GM21526 (cell line): ENCODE measurements at regions not wholly inside any gene's neighbourhood (a gene's known extent, or its start where the extent isn't known, plus 50 kb on each side); places are given as distances from the start of the nearest gene placed in this dataset.
"Not testable (repeated sequence)": the region's sequence is repeated elsewhere in the genome, so short reads cannot be mapped to it uniquely, and the experiment has no call there.

Experiments used
- ATAC-seq: cut with Tn5 transposase; IDR thresholded peaks from one replicate; pipeline ENCODE4 v1.9.1; 2021; ENCODE audit warnings: moderate library complexity; ENCODE audit not compliant: unreplicated experiment, low FRiP score

GRCh38 chr9:88287972-88288371 is 100.3 kb upstream of the SPIN1 start:
- ATAC-seq, result no peak

DNA sequence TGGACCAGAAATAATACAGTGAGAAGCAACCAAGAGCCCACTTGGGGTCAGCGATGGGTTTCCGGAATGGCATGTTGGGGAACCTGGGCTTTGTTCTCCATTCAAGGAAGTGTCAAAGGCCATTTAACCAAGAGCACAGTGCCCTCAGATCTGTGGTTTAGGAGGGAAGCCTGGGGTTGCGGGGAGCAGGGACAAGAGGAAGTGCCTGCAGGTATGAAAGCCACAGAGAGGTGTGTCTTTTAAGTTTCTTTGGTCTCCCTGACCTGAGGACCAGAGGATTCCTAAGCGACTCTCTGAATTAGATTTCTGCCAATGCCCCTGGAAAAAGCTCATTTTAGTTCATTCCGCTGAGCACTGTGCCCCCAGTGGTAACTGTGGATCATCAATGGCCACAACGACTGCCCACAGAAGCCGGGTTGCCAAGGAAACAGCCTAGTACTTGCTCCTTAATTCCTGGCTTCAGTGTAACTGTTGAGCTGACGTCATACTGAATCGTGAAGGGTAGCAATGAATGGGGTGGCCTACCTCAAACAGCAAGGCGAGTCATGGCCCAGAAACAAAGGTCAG is 107.3 kb upstream of the SPIN1 start:
- no peak for ATAC-seq

GRCh38 chr9:88278036-88278435 is 110.2 kb upstream of the SPIN1 start:
- ATAC-seq, result no peak

DNA sequence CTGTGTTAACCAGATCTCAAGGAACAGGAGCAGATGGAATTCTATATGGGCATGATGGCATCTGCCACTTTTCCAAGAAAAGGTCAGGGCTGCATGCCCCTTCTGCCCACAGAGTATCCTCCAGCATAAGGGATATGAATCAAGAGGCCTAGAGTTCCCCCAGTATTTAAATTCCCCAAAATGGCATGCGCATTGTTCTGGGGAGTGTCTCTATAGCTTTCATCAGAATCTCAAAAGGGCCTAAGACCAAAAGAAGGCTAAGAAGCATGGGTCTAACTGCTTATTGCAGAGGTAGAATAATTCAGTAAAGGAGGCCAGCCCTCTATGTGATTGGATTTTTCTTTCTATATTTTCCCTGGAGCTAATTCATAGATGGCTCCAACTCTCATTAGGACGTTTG is 114.2 kb upstream of the SPIN1 start:
- no peak for ATAC-seq

DNA sequence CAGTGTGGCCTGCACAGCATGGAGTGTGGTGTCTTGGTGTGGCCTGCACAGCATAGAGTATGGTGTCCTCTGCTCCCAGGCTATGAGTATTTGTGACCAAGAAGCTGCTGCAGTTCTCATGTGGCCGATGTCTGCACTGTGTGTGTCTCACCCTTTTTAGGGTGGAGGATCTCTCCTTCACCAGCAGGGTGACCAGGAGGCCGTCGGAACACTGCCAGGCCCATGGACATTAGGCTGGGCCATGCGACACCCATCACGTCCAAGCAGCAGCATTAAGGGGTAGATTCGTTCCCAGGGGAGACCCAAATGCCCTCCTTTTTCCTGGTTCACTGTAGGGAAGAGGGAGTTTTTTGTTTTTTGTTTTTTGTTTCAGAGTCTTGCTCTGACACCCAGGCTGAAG is 115.3 kb upstream of the SPIN1 start:
- no peak for ATAC-seq

- ATAC-seq, result no peak
These were observed 117.8 kb upstream of the SPIN1 start for GRCh38 chr9:88270413-88270812.

- no peak for ATAC-seq
These were observed 119.4 kb upstream of the SPIN1 start for GRCh38 chr9:88268886-88269285.

GRCh38 chr9:88267283-88267682 is 121.0 kb upstream of the SPIN1 start:
- ATAC-seq, result no peak

DNA sequence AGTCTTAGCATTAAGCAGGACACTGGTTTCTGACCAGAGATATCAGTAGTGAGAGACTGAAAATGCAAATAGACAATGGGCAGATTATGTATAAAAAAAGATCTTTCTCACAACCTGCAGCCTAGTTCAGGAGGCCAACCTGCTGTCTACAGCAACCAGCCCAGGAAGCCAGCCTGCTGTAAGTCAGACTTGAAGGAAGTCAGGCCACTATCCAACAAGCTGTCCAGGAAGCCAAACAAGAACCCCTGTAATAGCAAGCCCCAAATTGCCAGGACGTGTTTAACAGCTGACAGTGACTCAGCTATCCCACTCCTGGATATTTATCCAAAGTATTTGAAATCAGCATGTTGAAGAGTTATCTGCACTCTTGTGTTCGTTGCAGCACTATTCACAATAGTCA is 121.8 kb upstream of the SPIN1 start:
- no peak for ATAC-seq

GRCh38 chr9:88259001-88259400 is 120.7 kb upstream of the SPATA31C2 start:
- no peak for ATAC-seq

GRCh38 chr9:88258601-88259000 is 120.3 kb upstream of the SPATA31C2 start:
- ATAC-seq, result no peak

GRCh38 chr9:88258024-88258423 is 119.7 kb upstream of the SPATA31C2 start:
- ATAC-seq, result no peak

DNA sequence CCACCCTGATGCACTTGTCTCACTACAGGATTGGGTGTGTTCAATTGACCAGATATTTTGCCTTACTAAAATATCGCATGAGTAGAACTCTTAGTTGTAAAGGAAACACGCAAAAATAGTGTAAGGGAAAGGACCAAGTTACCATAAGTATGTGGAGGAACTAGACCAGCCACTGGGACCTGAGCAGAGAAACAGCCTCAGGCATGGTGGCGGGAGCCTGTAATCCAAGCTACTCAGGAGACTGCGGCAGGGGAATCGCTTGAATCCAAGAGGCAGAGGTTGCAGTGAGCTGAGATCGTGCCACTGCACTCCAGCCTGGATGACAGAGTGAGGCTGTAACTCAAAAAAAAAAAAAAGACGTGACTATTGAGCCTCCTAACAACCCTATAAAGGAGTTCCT is 117.9 kb upstream of the SPATA31C2 start:
- no peak for ATAC-seq

- ATAC-seq, result not testable (repeated sequence)
These were observed 117.5 kb upstream of the SPATA31C2 start for GRCh38 chr9:88255806-88256205.

GRCh38 chr9:88251903-88252302 is 113.6 kb upstream of the SPATA31C2 start:
- no peak for ATAC-seq

- ATAC-seq, result no peak
These were observed 105.5 kb upstream of the SPATA31C2 start for GRCh38 chr9:88243736-88244135.

DNA sequence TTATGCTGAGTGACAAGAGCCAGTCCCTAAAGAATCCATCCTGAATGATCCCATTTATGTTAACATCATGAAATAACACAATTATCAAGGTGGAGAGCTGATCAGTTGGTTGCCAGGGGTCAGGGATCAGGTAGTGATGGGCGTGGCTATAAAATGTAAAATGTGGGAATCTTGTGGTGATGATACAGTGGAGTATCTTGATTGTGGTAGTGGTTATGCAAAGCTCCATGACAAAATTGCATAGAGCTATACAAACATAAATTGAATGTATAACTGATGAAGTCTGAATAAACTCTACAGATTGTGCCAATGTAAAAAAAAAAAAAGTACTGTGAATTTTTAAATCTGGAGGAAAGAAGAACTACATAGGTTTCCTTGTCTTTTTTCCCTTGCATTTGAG is 104.6 kb upstream of the SPATA31C2 start:
- ATAC-seq, result no peak

DNA sequence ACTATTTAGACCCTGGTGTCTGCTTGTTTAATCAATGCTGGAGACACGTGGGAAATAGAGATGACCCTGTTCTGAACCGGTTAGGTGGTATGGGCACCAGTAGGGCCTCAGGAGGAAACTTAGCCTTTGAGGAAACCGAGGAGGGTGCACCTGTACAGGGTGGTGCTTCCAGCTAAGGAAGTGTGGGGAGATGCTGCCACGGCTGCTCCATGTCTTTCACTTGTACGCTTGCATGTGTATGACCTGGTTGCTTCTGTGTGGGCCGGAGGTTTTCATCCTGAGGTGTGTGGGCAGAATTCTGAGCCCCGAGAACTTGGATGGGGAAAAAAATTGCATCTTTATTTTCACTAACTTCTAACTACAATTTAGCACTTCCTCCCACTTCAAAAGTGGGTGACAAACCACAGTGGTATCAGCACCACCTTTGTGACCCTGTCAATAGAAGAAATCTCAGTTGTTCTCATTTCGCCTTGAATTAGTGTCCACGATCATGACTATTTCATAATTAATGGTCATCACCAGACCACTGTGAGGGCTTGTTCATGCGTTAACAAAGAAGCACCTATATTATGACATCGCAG is 99.8 kb upstream of the SPATA31C2 start:
- ATAC-seq, result no peak

- no peak for ATAC-seq
These were observed 99.2 kb upstream of the SPATA31C2 start for GRCh38 chr9:88237479-88237961.

DNA sequence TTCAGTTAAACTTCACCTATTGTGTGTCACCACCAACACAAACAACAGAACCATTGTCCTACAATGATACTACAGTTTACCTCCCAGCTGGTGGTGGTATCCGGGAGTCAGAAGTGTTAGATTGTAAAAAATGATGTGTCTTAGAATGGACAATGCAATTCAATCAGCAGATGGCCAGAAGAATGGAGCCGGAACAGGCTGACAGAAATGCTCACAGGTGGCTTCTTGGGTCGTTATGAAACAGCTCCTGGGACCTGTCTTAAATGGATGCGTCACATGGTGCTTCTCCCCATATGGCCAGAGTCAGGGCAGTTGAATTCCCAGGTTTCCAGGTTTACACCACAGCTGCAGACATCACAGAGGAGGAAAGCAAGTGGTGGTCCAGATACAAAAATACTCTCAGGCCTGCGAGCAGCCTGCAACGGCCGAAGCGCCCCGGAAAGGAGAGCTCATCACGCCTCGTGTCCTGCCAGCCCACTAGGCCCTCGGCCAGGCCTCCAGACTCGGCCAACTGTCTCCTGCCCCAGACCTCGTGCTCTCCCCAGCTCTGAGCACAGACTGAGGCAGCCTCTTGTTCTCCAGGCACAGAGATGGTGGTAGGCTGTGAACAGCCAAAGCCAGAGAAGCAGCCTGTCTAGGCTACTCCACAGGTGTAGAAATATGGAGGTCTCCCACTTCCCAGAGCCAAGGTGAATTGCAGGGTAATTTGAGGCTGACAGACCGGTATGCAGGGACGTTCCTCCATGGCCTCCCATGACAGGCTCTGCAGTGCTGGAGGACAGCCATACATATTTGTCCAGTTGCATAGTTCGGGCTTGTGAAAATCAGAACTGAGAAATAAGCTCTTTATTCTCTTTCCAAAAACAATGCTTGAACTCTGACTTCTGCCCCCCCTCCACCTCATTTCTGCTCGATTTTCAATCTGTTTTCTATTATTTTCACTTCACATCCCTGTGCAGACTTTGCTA is 98.5 kb upstream of the SPATA31C2 start:
- ATAC-seq, result no peak

- ATAC-seq, result no peak
These were observed 97.3 kb upstream of the SPATA31C2 start for GRCh38 chr9:88235615-88236014.

- ATAC-seq, result no peak
These were observed 95.8 kb upstream of the SPATA31C2 start for GRCh38 chr9:88234114-88234513.
